ENCODE measurements at regions not wholly inside any gene's neighbourhood (a gene's known extent, or its start where the extent isn't known, plus 50 kb on each side); places are given as distances from the start of the nearest gene placed in this dataset.

GRCh38 chr16:5385811-5386210 is 288.2 kb upstream of the EEF2KMT start:
- TF ChIP-seq, protein P1, sequence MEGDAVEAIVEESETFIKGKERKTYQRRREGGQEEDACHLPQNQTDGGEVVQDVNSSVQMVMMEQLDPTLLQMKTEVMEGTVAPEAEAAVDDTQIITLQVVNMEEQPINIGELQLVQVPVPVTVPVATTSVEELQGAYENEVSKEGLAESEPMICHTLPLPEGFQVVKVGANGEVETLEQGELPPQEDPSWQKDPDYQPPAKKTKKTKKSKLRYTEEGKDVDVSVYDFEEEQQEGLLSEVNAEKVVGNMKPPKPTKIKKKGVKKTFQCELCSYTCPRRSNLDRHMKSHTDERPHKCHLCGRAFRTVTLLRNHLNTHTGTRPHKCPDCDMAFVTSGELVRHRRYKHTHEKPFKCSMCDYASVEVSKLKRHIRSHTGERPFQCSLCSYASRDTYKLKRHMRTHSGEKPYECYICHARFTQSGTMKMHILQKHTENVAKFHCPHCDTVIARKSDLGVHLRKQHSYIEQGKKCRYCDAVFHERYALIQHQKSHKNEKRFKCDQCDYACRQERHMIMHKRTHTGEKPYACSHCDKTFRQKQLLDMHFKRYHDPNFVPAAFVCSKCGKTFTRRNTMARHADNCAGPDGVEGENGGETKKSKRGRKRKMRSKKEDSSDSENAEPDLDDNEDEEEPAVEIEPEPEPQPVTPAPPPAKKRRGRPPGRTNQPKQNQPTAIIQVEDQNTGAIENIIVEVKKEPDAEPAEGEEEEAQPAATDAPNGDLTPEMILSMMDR (IDR thresholded peaks at IDR 0.05): no peak
- TF ChIP-seq POLR2AphosphoS5 (IDR thresholded peaks at IDR 0.05) (no peak), POLR2A (IDR thresholded peaks at IDR 0.05) (no peak)

Data from breast epithelium (tissue), 3 donors.